ENCODE measurements at regions not wholly inside any gene's neighbourhood (a gene's known extent, or its start where the extent isn't known, plus 50 kb on each side); places are given as distances from the start of the nearest gene placed in this dataset.

DNA sequence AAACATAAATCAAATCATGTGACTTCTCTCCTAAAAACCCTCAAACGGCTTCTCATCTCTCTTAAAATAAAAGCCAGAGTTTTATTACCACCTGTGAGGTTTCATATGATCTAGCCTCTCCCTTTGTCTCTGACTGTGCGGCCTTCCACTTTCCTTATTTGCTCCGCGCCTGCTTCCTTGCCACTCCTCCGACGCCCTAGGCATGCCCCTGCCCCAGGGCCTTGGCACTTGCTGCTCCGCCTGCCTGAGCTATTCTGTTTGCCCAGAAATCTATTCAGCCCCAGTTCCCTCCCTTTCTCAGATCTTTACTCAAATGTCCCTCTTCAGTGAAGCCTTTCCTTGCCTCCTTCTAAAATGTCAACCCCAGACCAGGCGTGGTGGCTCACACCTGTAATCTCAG is 57.5 kb upstream of the DISP3 start:
- DNase-seq (ENCODE audit: insufficient read length, low spot score, missing footprints): no peak
- Histone ChIP-seq H2AFZ (ENCODE audit: low read length) (no peak overlapping the region), H3K27me3 (ENCODE audit: insufficient read depth, low read length) (no peaks in the 10 kb centered on the region), H4K20me1 (ENCODE audit: insufficient read depth, low read length) (no peaks in the 10 kb centered on the region), H3K4me3 (ENCODE audit: insufficient read depth, low read length) (no peak overlapping the region), H3K4me2 (ENCODE audit: insufficient read depth, low read length) (no peak overlapping the region), H3K9me3 (ENCODE audit: low read depth, low read length) (no peaks in the 10 kb centered on the region), H3K36me3 (ENCODE audit: insufficient read depth, low read length) (no peaks in the 10 kb centered on the region), H3K27ac (ENCODE audit: low read depth, low read length) (no peak overlapping the region), H3K4me1 (ENCODE audit: insufficient read depth, low read length) (no peaks in the 10 kb centered on the region), H3K79me2 (ENCODE audit: insufficient read depth, low read length) (no peaks in the 10 kb centered on the region)
- TF ChIP-seq, protein P1, sequence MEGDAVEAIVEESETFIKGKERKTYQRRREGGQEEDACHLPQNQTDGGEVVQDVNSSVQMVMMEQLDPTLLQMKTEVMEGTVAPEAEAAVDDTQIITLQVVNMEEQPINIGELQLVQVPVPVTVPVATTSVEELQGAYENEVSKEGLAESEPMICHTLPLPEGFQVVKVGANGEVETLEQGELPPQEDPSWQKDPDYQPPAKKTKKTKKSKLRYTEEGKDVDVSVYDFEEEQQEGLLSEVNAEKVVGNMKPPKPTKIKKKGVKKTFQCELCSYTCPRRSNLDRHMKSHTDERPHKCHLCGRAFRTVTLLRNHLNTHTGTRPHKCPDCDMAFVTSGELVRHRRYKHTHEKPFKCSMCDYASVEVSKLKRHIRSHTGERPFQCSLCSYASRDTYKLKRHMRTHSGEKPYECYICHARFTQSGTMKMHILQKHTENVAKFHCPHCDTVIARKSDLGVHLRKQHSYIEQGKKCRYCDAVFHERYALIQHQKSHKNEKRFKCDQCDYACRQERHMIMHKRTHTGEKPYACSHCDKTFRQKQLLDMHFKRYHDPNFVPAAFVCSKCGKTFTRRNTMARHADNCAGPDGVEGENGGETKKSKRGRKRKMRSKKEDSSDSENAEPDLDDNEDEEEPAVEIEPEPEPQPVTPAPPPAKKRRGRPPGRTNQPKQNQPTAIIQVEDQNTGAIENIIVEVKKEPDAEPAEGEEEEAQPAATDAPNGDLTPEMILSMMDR (IDR thresholded peaks at IDR 0.05; ENCODE audit: extremely low read depth, low read depth, low read length): no peak

- Histone ChIP-seq H3K27me3 (ENCODE audit: insufficient read depth, low read length) (no peaks in the 10 kb centered on the region), H3K9me3 (ENCODE audit: low read depth, low read length) (no peaks in the 10 kb centered on the region), H4K20me1 (ENCODE audit: insufficient read depth, low read length) (no peaks in the 10 kb centered on the region), H2AFZ (ENCODE audit: low read length) (no peak overlapping the region), H3K79me2 (ENCODE audit: insufficient read depth, low read length) (no peaks in the 10 kb centered on the region), H3K36me3 (ENCODE audit: insufficient read depth, low read length) (no peaks in the 10 kb centered on the region), H3K27ac (ENCODE audit: low read depth, low read length) (no peak overlapping the region), H3K4me1 (ENCODE audit: insufficient read depth, low read length) (no peaks in the 10 kb centered on the region), H3K4me3 (ENCODE audit: insufficient read depth, low read length) (no peak overlapping the region), H3K4me2 (ENCODE audit: insufficient read depth, low read length) (no peak overlapping the region)
- no peak for DNase-seq (ENCODE audit: insufficient read length, low spot score, missing footprints)
- TF ChIP-seq, protein P1 (IDR thresholded peaks at IDR 0.05; ENCODE audit: extremely low read depth, low read depth, low read length): no peak
Observed at GRCh38 chr1:11422686-11423085, 56.3 kb upstream of the DISP3 start.

DNA sequence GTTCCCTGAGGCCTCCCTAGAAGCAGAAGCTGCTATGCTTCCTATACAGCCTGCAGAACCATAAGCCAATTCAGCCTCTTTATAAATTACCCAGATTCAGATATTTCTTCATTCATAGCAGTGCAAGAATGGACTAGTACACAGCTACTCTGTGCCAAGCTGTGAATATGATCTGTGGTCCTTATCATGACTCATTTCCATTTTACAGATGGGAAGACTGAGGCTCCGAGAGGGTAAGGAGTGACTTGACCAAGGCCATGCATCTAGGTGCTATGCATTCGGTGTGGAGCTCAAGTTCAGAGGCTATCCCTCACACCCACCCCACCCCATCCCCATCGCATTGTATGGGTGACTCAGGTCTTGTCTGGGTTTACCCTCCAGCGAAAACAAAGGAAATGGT is 52.3 kb upstream of the DISP3 start:
- no peak for DNase-seq (ENCODE audit: insufficient read length, low spot score, missing footprints)

DNA sequence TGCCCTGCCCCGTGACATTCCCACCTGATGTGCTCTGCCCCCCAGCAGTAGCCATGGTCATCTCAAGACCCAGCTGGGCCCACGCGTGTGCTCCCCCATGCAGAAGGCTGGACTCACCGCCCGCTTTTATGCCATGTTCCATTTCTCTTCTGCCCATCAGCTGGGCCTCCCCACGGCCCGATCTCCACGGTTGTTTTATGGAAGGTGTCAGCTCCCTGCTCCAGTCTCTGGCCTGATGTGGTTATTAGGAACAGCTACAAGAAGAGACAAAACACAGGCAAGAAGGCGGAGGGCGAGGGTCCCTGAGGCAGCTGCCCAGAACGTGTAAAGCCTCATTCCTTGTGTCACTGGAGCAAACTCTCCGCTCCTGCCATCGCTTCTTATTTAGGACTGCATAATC is 50.2 kb upstream of the DISP3 start:
- no peaks in the 10 kb centered on the region for H3K4me1 ChIP-seq (ENCODE audit: insufficient read depth, low read length)
- H3K79me2 ChIP-seq (ENCODE audit: insufficient read depth, low read length): no peaks in the 10 kb centered on the region
- H4K20me1 ChIP-seq (ENCODE audit: insufficient read depth, low read length): no peaks in the 10 kb centered on the region
- H3K4me2 ChIP-seq (ENCODE audit: insufficient read depth, low read length): no peak overlapping the region
- H3K27ac ChIP-seq (ENCODE audit: low read depth, low read length): no peak overlapping the region
- H3K9me3 ChIP-seq (ENCODE audit: low read depth, low read length): no peaks in the 10 kb centered on the region
- H3K4me3 ChIP-seq (ENCODE audit: insufficient read depth, low read length): no peak overlapping the region
- TF ChIP-seq, protein P1 (IDR thresholded peaks at IDR 0.05; ENCODE audit: extremely low read depth, low read depth, low read length): no peak
- DNase-seq (ENCODE audit: insufficient read length, low spot score, missing footprints): no peak
- no peak overlapping the region for H2AFZ ChIP-seq (ENCODE audit: low read length)
- no peaks in the 10 kb centered on the region for H3K36me3 ChIP-seq (ENCODE audit: insufficient read depth, low read length)
- no peaks in the 10 kb centered on the region for H3K27me3 ChIP-seq (ENCODE audit: insufficient read depth, low read length)

More for the DNA sequence above, 52.3 kb upstream of the DISP3 start:
- no peak overlapping the region for H2AFZ ChIP-seq (ENCODE audit: low read length)
- H3K4me3 ChIP-seq (ENCODE audit: insufficient read depth, low read length): no peak overlapping the region
- no peak overlapping the region for H3K27ac ChIP-seq (ENCODE audit: low read depth, low read length)
- no peaks in the 10 kb centered on the region for H4K20me1 ChIP-seq (ENCODE audit: insufficient read depth, low read length)
- no peaks in the 10 kb centered on the region for H3K79me2 ChIP-seq (ENCODE audit: insufficient read depth, low read length)
- H3K27me3 ChIP-seq (ENCODE audit: insufficient read depth, low read length): no peaks in the 10 kb centered on the region
- H3K9me3 ChIP-seq (ENCODE audit: low read depth, low read length): no peaks in the 10 kb centered on the region
- H3K4me2 ChIP-seq (ENCODE audit: insufficient read depth, low read length): no peak overlapping the region
- TF ChIP-seq, protein P1 (IDR thresholded peaks at IDR 0.05; ENCODE audit: extremely low read depth, low read depth, low read length): no peak
- no peaks in the 10 kb centered on the region for H3K36me3 ChIP-seq (ENCODE audit: insufficient read depth, low read length)
- H3K4me1 ChIP-seq (ENCODE audit: insufficient read depth, low read length): no peaks in the 10 kb centered on the region
